MM.1S (cell line): ENCODE measurements at regions not wholly inside any gene's neighbourhood (a gene's known extent, or its start where the extent isn't known, plus 50 kb on each side); places are given as distances from the start of the nearest gene placed in this dataset.
A peak's percentile ranks its signal among the peaks of the same experiment; 100 is the strongest.

Experiments used
- CTCF ChIP-seq: fragments of 300-600 bp; sonication (generic); IDR thresholded peaks from 2 replicates; pipeline ENCODE4 v1.5.1; 2016; ENCODE audit warnings: antibody characterized with exemption, low read length, mixed read lengths
- EZH2 ChIP-seq: fragments of 300-600 bp; sonication (generic); optimal IDR thresholded peaks from 2 replicates; pipeline ENCODE3; 2017; ENCODE audit warnings: low read depth, mild to moderate bottlenecking, antibody characterized with exemption, low read length, mixed read lengths

- TF ChIP-seq CTCF (peak; percentile 54), EZH2 (no peak)
Measured at GRCh38 chr20:48189181-48189580, 403.9 kb upstream of the SULF2 start.
